NB4 (cell line): ENCODE measurements at regions not wholly inside any gene's neighbourhood (a gene's known extent, or its start where the extent isn't known, plus 50 kb on each side); places are given as distances from the start of the nearest gene placed in this dataset.

Source experiments
- DNase-seq: peaks from one replicate; pipeline ENCODE4 v3.0.0; 2010; ENCODE audit warnings: low read depth
- H3K4me3 ChIP-seq: one replicate; pipeline ENCODE4 v1.5.1; 2011; ENCODE audit warnings: mild to moderate bottlenecking, low read depth, low read length, moderate library complexity
- CTCF ChIP-seq: IDR thresholded peaks from one replicate; pipeline ENCODE4 v1.5.1; 2012; ENCODE audit warnings: low read depth, low read length
- MYC ChIP-seq: IDR thresholded peaks from 2 replicates; pipeline ENCODE4 v1.6.1; 2011; ENCODE audit warnings: low read depth, low read length
- POLR2A ChIP-seq: IDR thresholded peaks from 2 replicates; pipeline ENCODE4 v1.6.1; 2011; ENCODE audit warnings: mild to moderate bottlenecking; ENCODE audit not compliant: insufficient read length; ENCODE audit errors: extremely low read depth
- TF ChIP-seq, protein P1 (sequence below): IDR thresholded peaks from 2 replicates; pipeline ENCODE4 v1.6.1; 2011; ENCODE audit warnings: low read depth, low read length

GRCh38 chr1:195756109-195756508 is 852.1 kb downstream of the KCNT2 start:
- TF ChIP-seq, protein P1, sequence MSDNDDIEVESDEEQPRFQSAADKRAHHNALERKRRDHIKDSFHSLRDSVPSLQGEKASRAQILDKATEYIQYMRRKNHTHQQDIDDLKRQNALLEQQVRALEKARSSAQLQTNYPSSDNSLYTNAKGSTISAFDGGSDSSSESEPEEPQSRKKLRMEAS: no peak
- TF ChIP-seq CTCF: no peak
- no peak for TF ChIP-seq MYC
- TF ChIP-seq POLR2A: no peak
- DNase-seq: no peak
- H3K4me3 ChIP-seq: no peak overlapping the region

DNA sequence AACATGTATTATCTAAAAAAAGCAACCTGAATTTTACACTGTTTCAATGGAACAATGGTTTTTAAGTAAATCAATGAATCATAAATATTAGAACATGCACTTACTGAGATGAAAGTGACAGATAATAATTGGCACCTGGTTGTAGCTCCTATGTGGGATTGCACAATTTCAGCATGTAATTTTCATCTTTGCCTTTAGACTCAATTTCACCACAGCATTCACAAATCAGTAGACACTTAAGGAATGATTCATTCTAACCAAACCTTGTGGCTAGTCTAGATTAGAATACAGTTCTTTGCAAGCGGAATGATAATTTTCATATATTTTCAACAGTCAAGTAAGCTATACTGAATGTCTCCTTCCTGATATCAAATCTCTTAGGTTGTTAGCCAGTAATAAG is 853.4 kb downstream of the KCNT2 start:
- no peak for DNase-seq
- no peak for TF ChIP-seq MYC
- no peak for TF ChIP-seq CTCF
- TF ChIP-seq, protein P1: no peak
- no peak for TF ChIP-seq POLR2A

DNA sequence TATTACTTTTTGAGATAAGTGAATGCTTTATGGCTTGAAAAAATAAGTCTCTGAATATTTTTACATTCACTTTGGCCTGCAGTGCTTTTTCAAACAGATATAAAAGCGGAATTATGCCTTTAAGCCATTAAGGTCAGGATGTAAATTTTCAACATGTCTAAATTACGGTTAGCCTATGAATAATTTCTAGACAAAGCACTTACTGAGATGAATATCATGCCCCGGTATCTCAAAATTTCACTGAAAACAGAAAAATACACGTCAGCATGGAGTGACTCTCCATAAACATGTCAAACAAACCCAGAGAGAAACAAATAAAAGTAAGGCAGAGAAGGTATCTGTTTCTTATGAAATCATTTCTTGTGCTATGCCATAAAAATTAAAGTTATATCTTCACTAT is 853.9 kb downstream of the KCNT2 start:
- TF ChIP-seq, protein P1: no peak
- TF ChIP-seq CTCF (no peak), POLR2A (no peak), MYC (no peak)
- DNase-seq: no peak
- no peak overlapping the region for H3K4me3 ChIP-seq

More for the DNA sequence above, 853.4 kb downstream of the KCNT2 start:
- no peak overlapping the region for H3K4me3 ChIP-seq

DNA sequence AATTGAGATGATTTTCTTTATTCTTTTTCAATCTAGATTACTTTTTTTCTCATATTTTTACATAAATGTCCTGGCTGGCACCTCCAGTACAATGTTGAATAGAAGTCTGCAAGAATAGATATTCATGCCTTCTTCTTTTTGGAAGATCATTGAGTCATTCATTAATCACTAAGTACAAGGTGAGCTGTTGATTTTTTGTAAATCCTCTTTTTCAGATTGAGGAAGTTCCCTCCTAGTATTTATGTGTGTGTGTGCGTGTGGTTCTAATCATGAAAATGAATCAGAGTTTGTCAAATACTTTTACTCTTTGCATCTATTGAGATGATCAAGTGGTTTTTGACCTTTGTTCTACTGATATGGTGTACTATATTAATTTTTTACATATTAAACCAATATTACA is 859.3 kb downstream of the KCNT2 start:
- DNase-seq: no peak
- TF ChIP-seq, protein P1: no peak
- TF ChIP-seq MYC (no peak), CTCF (no peak), POLR2A (no peak)
- no peak overlapping the region for H3K4me3 ChIP-seq

DNA sequence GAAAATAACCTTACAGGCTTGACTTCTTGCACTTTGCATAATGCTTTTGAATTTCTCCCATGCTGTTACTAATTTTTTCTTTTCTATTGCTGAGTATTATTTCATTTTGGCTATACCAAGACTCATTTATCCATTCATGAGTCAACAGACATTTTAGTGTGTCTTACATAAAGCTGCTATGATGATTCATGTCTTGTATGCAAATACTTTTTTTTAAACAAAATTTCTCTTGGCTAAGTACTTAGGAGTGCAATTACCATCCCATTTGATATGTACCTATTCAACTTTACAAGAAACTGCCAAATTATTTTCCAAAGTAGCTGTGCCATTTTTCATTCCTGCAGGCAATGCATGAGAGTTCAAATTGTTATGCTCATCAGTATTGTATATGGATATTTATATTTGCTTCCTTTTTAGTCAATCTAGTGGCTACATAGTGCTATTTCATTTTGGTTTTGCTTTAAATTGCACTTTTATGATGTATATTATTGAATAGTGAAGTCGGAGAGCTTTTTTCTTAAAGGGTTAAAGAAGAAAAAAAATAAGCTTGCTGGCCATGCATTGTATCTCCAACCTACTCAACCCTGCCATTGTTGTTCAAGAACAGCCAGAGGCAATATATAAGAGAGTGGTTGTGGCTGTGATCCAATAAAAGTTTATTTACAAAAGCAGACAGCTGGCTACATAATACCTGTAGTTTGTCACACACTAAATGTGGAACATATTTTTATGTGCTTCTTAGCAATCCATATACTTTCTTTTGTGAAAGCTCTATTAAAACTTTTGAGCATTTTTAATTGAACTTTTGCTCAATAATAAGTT is 862.8 kb downstream of the KCNT2 start:
- H3K4me3 ChIP-seq: no peak overlapping the region
- DNase-seq: no peak
- TF ChIP-seq, protein P1: no peak
- no peak for TF ChIP-seq CTCF
- no peak for TF ChIP-seq POLR2A
- TF ChIP-seq MYC: no peak

GRCh38 chr1:195744256-195744655 is 864.0 kb downstream of the KCNT2 start:
- DNase-seq: no peak
- H3K4me3 ChIP-seq: no peak overlapping the region
- TF ChIP-seq POLR2A: no peak
- TF ChIP-seq, protein P1: no peak
- no peak for TF ChIP-seq CTCF
- TF ChIP-seq MYC: no peak
